ENCODE measurements at regions not wholly inside any gene's neighbourhood (a gene's known extent, or its start where the extent isn't known, plus 50 kb on each side); places are given as distances from the start of the nearest gene placed in this dataset.

DNA sequence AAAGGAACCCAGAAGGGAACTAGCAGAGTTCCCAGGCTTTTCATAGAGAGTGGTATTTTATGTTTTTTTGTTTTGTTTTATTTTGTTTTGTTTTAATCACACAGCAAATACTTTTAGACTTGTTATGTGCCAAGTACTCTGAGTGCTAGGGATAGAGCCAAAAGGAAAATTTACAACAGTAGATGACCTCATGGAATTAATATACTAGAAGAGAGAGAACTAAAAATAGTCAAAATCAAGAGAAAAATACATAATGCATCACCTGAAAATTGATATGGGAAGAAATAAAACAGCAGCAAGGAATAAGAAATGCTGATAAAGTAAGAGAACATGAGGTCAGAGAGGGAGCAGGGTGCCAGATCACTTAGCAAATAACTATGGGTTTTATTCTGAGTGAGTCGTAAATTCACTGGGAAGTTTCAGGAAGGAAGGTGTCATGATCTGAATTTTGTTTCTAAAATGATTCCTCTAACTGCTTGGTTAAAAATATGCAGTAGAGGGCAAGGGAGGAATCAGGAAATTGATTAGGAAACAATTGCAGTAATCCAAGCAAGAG lies 351.0 kb downstream of the ANKRD7 start:
- TF ChIP-seq, protein P1, sequence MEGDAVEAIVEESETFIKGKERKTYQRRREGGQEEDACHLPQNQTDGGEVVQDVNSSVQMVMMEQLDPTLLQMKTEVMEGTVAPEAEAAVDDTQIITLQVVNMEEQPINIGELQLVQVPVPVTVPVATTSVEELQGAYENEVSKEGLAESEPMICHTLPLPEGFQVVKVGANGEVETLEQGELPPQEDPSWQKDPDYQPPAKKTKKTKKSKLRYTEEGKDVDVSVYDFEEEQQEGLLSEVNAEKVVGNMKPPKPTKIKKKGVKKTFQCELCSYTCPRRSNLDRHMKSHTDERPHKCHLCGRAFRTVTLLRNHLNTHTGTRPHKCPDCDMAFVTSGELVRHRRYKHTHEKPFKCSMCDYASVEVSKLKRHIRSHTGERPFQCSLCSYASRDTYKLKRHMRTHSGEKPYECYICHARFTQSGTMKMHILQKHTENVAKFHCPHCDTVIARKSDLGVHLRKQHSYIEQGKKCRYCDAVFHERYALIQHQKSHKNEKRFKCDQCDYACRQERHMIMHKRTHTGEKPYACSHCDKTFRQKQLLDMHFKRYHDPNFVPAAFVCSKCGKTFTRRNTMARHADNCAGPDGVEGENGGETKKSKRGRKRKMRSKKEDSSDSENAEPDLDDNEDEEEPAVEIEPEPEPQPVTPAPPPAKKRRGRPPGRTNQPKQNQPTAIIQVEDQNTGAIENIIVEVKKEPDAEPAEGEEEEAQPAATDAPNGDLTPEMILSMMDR (IDR thresholded peaks at IDR 0.05) = no peak
- no peak for TF ChIP-seq POLR2A (IDR thresholded peaks at IDR 0.05)
